Parathyroid adenoma (tissue), 2 donors: ENCODE measurements at regions not wholly inside any gene's neighbourhood (a gene's known extent, or its start where the extent isn't known, plus 50 kb on each side); places are given as distances from the start of the nearest gene placed in this dataset.

ENCODE experiments used
- H2AFZ ChIP-seq: fragments of 300-600 bp; sonication (generic); one replicate; pipeline ENCODE4 v1.7.0; 2017; ENCODE audit warnings: antibody characterized with exemption, mild to moderate bottlenecking
- H3K27ac ChIP-seq: fragments of 300-600 bp; sonication (generic); one replicate; pipeline ENCODE4 v1.7.0; 2017
- H3K27me3 ChIP-seq: fragments of 300-600 bp; sonication (generic); one replicate; pipeline ENCODE4 v1.7.0; 2017; ENCODE audit warnings: low read length; ENCODE audit not compliant: control insufficient read depth, insufficient read depth
- H3K36me3 ChIP-seq: fragments of 300-600 bp; sonication (generic); one replicate; pipeline ENCODE4 v1.7.0; 2017; ENCODE audit warnings: low read length; ENCODE audit not compliant: control insufficient read depth, insufficient read depth
- H3K4me1 ChIP-seq: fragments of 300-600 bp; sonication (generic); one replicate; pipeline ENCODE4 v1.7.0; 2017; ENCODE audit warnings: control low read depth
- H3K4me2 ChIP-seq: fragments of 300-600 bp; sonication (generic); one replicate; pipeline ENCODE4 v1.7.0; 2017; ENCODE audit warnings: low read length
- H3K4me3 ChIP-seq: fragments of 300-600 bp; sonication (generic); one replicate; pipeline ENCODE4 v1.7.0; 2017; ENCODE audit warnings: low read depth, low read length
- H3K79me2 ChIP-seq: fragments of 300-600 bp; sonication (generic); one replicate; pipeline ENCODE4 v1.7.0; 2017; ENCODE audit warnings: control low read depth
- H3K9ac ChIP-seq: fragments of 300-600 bp; sonication (generic); one replicate; pipeline ENCODE4 v1.7.0; 2017; ENCODE audit warnings: mild to moderate bottlenecking
- H3K9me3 ChIP-seq: fragments of 300-600 bp; sonication (generic); one replicate; pipeline ENCODE4 v1.7.0; 2017; ENCODE audit warnings: low read length; ENCODE audit not compliant: control insufficient read depth
- TF ChIP-seq, protein P1 (sequence below): fragments of 300-600 bp; sonication (generic); IDR thresholded peaks from one replicate; pipeline ENCODE4 v1.7.0; 2017; ENCODE audit warnings: antibody characterized with exemption, mild to moderate bottlenecking
- donor health status: primary hyperparathyroidism.

DNA sequence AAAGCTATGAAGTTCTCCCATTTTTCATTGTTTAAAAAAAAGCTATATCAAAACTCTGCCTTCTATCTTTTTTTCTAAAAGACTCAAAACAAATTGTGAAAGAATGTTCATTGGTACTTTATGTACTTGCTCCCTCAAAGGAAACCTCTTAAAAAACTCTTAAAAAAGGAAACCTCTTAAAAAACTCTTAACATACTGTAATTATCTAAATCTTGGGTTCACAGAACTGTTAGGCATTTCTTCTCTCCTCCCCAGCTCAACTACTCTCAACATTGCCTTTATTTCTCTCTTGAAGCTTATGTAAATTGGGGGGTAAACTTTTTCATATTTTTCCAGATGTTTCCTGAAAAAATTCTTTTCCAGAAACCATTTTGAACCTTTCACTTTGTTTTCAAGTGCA, 330.5 kb upstream of the SLC39A10 start:
- H3K9me3 ChIP-seq, result no peaks in the 10 kb centered on the region
- no peak overlapping the region for H3K27ac ChIP-seq

GRCh38 chr2:195322324-195322723, 334.7 kb upstream of the SLC39A10 start:
- Histone ChIP-seq H3K9me3 (no peaks in the 10 kb centered on the region), H3K4me3 (no peak overlapping the region), H3K27ac (no peak overlapping the region), H3K9ac (no peak overlapping the region), H3K79me2 (no peaks in the 10 kb centered on the region), H3K4me1 (no peaks in the 10 kb centered on the region), H2AFZ (no peak overlapping the region), H3K4me2 (no peak overlapping the region), H3K36me3 (no peaks in the 10 kb centered on the region), H3K27me3 (no peaks in the 10 kb centered on the region)
- TF ChIP-seq, protein P1, sequence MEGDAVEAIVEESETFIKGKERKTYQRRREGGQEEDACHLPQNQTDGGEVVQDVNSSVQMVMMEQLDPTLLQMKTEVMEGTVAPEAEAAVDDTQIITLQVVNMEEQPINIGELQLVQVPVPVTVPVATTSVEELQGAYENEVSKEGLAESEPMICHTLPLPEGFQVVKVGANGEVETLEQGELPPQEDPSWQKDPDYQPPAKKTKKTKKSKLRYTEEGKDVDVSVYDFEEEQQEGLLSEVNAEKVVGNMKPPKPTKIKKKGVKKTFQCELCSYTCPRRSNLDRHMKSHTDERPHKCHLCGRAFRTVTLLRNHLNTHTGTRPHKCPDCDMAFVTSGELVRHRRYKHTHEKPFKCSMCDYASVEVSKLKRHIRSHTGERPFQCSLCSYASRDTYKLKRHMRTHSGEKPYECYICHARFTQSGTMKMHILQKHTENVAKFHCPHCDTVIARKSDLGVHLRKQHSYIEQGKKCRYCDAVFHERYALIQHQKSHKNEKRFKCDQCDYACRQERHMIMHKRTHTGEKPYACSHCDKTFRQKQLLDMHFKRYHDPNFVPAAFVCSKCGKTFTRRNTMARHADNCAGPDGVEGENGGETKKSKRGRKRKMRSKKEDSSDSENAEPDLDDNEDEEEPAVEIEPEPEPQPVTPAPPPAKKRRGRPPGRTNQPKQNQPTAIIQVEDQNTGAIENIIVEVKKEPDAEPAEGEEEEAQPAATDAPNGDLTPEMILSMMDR, result no peak

More for the DNA sequence above, 330.5 kb upstream of the SLC39A10 start:
- Histone ChIP-seq H3K4me1 (no peaks in the 10 kb centered on the region), H2AFZ (no peak overlapping the region), H3K4me2 (no peak overlapping the region), H3K27me3 (no peaks in the 10 kb centered on the region), H3K9ac (no peak overlapping the region), H3K4me3 (no peak overlapping the region), H3K79me2 (no peaks in the 10 kb centered on the region), H3K36me3 (no peaks in the 10 kb centered on the region)
- TF ChIP-seq, protein P1, result no peak

DNA sequence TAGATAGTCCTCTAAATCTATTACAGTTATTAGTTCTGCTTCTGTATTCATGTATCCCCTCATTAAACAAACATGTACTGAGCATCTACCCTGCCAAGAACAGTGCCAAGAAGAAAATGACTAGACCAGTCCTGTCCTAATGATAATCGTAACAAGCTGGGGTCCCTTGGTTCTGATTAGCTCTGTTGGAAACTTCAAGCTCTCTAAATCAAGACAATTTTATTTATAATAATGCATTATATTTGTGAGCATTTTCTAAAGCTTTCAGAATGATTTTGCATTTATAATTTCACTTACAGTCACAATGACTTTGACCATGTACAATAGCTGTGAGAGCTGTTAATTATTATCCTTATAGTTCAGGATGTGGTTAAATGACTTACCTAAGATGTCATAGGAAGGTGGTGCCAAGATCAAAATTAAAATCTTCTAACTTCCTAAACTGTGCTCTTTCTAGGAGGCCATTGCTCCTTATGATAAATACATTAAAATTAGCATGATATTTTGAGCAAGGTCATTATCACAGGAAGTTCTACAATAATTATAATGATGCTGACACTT, 336.5 kb upstream of the SLC39A10 start:
- no peak overlapping the region for H3K4me3 ChIP-seq
- no peak overlapping the region for H3K9ac ChIP-seq
- no peak overlapping the region for H2AFZ ChIP-seq
- no peak overlapping the region for H3K4me2 ChIP-seq
- no peaks in the 10 kb centered on the region for H3K36me3 ChIP-seq
- TF ChIP-seq, protein P1, result no peak
- no peaks in the 10 kb centered on the region for H3K9me3 ChIP-seq
- no peaks in the 10 kb centered on the region for H3K27me3 ChIP-seq
- no peak overlapping the region for H3K27ac ChIP-seq
- no peaks in the 10 kb centered on the region for H3K4me1 ChIP-seq
- H3K79me2 ChIP-seq, result no peaks in the 10 kb centered on the region

DNA sequence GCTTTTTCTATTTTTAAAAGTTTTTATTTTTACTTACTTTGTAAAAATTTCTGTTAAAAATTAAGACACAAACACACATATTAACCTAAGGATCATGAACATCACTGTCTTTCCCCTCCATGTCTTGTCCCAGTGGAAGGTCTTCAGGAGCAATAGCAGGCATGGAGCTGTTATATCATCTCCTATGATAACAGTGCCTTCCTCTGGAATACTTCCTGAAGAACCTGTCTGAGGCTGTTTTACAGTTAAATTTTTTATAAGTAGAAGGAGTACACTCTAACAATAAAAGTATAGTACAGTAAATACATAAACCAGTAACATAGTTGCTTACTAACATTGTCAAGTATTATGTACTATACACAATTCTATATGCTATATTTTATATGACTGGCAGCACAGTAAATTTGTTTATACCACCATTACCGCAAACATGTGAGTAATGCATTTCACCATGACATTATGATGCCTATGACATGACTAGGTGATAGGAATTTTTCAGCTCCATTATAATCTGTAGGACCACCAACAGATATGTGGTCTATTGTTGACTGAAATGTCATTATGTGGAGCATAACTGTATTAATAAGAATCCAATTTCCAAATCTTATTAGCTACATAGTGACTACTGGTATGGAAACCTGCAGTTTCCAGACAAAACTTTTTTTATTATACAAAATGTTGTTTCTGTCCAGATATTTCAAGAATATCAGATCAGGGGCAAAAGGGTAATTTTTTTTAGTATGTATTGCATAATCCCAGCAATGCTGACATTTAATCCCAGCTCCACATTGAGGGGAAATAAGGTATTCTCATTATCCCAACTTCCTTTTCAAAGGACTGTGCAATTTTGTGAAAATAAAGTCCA, 337.2 kb upstream of the SLC39A10 start:
- Histone ChIP-seq H3K79me2 (no peaks in the 10 kb centered on the region), H3K4me3 (no peak overlapping the region), H2AFZ (no peak overlapping the region), H3K4me1 (no peaks in the 10 kb centered on the region), H3K27me3 (no peaks in the 10 kb centered on the region), H3K9me3 (no peaks in the 10 kb centered on the region), H3K36me3 (no peaks in the 10 kb centered on the region), H3K9ac (no peak overlapping the region), H3K4me2 (no peak overlapping the region), H3K27ac (no peak overlapping the region)
- TF ChIP-seq, protein P1, result no peak
